ENCODE measurements at regions not wholly inside any gene's neighbourhood (a gene's known extent, or its start where the extent isn't known, plus 50 kb on each side); places are given as distances from the start of the nearest gene placed in this dataset.

DNA sequence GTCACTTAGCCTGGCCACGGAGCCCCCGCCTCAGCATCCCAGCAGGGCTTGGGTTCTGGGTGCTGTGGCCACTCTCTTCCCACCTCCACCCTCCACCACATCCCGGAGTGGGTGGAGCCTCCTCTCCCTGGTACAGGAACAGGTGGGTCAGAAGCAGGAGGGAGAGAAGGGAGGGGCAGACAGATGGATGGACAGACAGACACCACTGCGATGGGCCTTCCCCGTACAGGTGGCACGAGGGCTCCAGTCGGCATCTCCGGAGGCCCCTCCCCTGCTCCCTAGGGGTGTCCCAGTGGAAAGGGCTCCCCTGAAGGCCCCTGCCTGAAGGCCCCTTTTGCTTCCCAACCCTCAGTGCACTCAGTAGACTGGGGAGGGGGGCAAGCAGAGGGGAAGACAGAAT lies 96.9 kb upstream of the TARDBP start:
- H4K20me1 ChIP-seq (ENCODE audit: insufficient read depth, low read length): no peaks in the 10 kb centered on the region
- no peak for DNase-seq (ENCODE audit: low spot score)
- BruUV-seq (replicated peaks): no TSS peak
- ChIA-PET POLR2A (no interaction called here), CTCF (ENCODE audit: unreplicated experiment) (no interaction called here)
- H3K9me2 ChIP-seq (ENCODE audit: insufficient read depth, low read length): no peaks in the 10 kb centered on the region
- TF ChIP-seq, protein P1, sequence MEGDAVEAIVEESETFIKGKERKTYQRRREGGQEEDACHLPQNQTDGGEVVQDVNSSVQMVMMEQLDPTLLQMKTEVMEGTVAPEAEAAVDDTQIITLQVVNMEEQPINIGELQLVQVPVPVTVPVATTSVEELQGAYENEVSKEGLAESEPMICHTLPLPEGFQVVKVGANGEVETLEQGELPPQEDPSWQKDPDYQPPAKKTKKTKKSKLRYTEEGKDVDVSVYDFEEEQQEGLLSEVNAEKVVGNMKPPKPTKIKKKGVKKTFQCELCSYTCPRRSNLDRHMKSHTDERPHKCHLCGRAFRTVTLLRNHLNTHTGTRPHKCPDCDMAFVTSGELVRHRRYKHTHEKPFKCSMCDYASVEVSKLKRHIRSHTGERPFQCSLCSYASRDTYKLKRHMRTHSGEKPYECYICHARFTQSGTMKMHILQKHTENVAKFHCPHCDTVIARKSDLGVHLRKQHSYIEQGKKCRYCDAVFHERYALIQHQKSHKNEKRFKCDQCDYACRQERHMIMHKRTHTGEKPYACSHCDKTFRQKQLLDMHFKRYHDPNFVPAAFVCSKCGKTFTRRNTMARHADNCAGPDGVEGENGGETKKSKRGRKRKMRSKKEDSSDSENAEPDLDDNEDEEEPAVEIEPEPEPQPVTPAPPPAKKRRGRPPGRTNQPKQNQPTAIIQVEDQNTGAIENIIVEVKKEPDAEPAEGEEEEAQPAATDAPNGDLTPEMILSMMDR (conservative IDR thresholded peaks at IDR 0.05; ENCODE audit: low read length): no peak
- no peaks in the 10 kb centered on the region for H3K9me3 ChIP-seq (ENCODE audit: low read length)
- H3K4me2 ChIP-seq (ENCODE audit: low read length): no peak overlapping the region
- H3K79me2 ChIP-seq (ENCODE audit: insufficient read depth, low read depth, low read length): no peaks in the 10 kb centered on the region
- H3K27ac ChIP-seq (ENCODE audit: low read depth, low read length, poor library complexity, severe bottlenecking): no peak overlapping the region
- no peaks in the 10 kb centered on the region for H3K36me3 ChIP-seq (ENCODE audit: insufficient read depth, low read length)
- intact Hi-C loops (cut with micrococcal nuclease; ENCODE audit: unreplicated experiment): no loop called here
- H2AFZ ChIP-seq (ENCODE audit: low read length): no peak overlapping the region
- H3K4me3 ChIP-seq (ENCODE audit: low read depth, low read length, poor library complexity, severe bottlenecking): no peak overlapping the region
- H3K4me1 ChIP-seq (ENCODE audit: insufficient read depth, low read length, poor library complexity, severe bottlenecking): peaks cover 9% of the 10 kb centered on the region

DNA sequence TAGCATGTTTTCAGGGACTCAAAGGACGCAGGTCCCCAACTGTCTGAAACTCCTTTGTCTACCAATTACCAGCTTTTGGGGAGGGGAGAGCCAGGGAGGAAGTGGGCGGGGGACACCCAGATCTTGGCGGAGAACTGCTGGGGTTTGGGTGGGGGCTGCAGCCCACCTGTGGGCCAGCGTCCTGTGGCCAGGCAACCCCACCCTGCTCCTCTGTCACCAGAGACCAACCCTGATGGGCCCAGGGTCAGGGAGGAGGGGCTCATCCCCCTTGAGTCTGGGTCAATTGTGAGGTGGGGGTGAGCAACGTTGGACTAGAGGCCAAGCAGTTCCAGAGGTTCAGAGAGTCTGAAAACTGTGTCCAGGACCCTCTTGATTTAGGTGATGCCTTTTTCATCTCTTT lies 96.1 kb upstream of the TARDBP start:
- Histone ChIP-seq H3K36me3 (ENCODE audit: insufficient read depth, low read length) (no peaks in the 10 kb centered on the region), H3K4me1 (ENCODE audit: insufficient read depth, low read length, poor library complexity, severe bottlenecking) (peaks cover 9% of the 10 kb centered on the region), H3K4me2 (ENCODE audit: low read length) (no peak overlapping the region), H3K79me2 (ENCODE audit: insufficient read depth, low read depth, low read length) (no peaks in the 10 kb centered on the region), H3K4me3 (ENCODE audit: low read depth, low read length, poor library complexity, severe bottlenecking) (no peak overlapping the region), H3K9me2 (ENCODE audit: insufficient read depth, low read length) (no peaks in the 10 kb centered on the region), H4K20me1 (ENCODE audit: insufficient read depth, low read length) (no peaks in the 10 kb centered on the region), H3K27ac (ENCODE audit: low read depth, low read length, poor library complexity, severe bottlenecking) (no peak overlapping the region), H3K9me3 (ENCODE audit: low read length) (no peaks in the 10 kb centered on the region), H2AFZ (ENCODE audit: low read length) (no peak overlapping the region)
- no TSS peak for BruUV-seq (replicated peaks)
- TF ChIP-seq EZH2phosphoT487 (IDR thresholded peaks at IDR 0.05; ENCODE audit: borderline replicate concordance, low read depth, low read length): no peak
- TF ChIP-seq, protein P1 (conservative IDR thresholded peaks at IDR 0.05; ENCODE audit: low read length): no peak
- no peak for DNase-seq (ENCODE audit: low spot score)
- ChIA-PET CTCF (ENCODE audit: unreplicated experiment) (no interaction called here), POLR2A (no interaction called here)
- intact Hi-C loops (cut with micrococcal nuclease; ENCODE audit: unreplicated experiment): no loop called here

DNA sequence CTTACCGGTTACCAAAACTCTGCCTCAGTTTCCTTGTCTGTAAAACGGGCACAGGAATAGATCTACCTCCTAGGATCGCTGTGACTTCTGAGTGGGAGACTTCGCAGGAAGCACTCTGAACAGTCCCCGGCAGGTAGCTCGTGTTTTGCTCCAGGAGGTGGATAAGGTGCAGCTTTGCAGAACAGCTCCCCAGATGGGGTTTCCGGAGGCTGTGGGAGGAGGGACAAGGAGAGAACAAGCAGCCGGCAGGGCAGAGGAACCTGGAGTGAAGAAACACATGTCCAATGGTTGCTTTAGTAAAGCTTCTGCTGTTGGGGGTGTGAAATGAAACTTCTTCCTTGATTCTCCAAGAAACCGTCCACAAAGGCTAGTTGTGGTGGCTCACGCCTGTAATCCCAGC lies 95.5 kb upstream of the TARDBP start:
- no peak overlapping the region for H3K27ac ChIP-seq (ENCODE audit: low read depth, low read length, poor library complexity, severe bottlenecking)
- no peaks in the 10 kb centered on the region for H3K9me2 ChIP-seq (ENCODE audit: insufficient read depth, low read length)
- H3K4me3 ChIP-seq (ENCODE audit: low read depth, low read length, poor library complexity, severe bottlenecking): no peak overlapping the region
- no peak overlapping the region for H2AFZ ChIP-seq (ENCODE audit: low read length)
- H3K4me1 ChIP-seq (ENCODE audit: insufficient read depth, low read length, poor library complexity, severe bottlenecking): peaks cover 9% of the 10 kb centered on the region
- H3K79me2 ChIP-seq (ENCODE audit: insufficient read depth, low read depth, low read length): no peaks in the 10 kb centered on the region
- no peaks in the 10 kb centered on the region for H3K9me3 ChIP-seq (ENCODE audit: low read length)
- ChIA-PET POLR2A (no interaction called here), CTCF (ENCODE audit: unreplicated experiment) (no interaction called here)
- H3K4me2 ChIP-seq (ENCODE audit: low read length): no peak overlapping the region
- no peak for DNase-seq (ENCODE audit: low spot score)
- no TSS peak for BruUV-seq (replicated peaks)
- TF ChIP-seq, protein P1 (conservative IDR thresholded peaks at IDR 0.05; ENCODE audit: low read length): no peak
- TF ChIP-seq EZH2phosphoT487 (IDR thresholded peaks at IDR 0.05; ENCODE audit: borderline replicate concordance, low read depth, low read length): no peak
- intact Hi-C loops (cut with micrococcal nuclease; ENCODE audit: unreplicated experiment): no loop called here
- no peaks in the 10 kb centered on the region for H4K20me1 ChIP-seq (ENCODE audit: insufficient read depth, low read length)
- no peaks in the 10 kb centered on the region for H3K36me3 ChIP-seq (ENCODE audit: insufficient read depth, low read length)

All from OCI-LY7 (cell line).